Glomerular visceral epithelial cell (primary cell): ENCODE measurements at regions not wholly inside any gene's neighbourhood (a gene's known extent, or its start where the extent isn't known, plus 50 kb on each side); places are given as distances from the start of the nearest gene placed in this dataset.

Experiments
- DNase-seq: peaks from one replicate; pipeline ENCODE4 v3.0.0-alpha.2; 2016; ENCODE audit errors: extremely low spot score

DNA sequence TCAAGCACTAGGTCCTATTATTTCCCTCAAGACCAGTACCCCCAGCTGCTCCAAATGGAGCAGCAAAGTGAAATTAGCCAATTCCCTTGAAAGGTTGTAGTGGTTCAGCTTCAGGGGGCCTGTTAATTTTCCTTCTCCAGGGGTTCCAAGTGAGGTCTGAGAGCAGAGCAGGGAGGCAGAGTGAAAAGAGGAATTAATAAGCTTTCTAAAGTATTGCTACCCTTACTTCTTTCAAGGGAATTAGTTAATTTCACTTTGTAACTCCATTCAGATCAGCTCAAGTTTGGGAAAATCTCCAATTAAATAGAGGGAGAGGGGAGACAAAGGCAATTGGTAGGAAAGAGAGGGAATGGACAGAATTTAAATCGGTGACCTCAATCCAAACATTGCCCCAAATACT, 78.7 kb upstream of the SLC7A11 start:
- DNase-seq: no peak

DNA sequence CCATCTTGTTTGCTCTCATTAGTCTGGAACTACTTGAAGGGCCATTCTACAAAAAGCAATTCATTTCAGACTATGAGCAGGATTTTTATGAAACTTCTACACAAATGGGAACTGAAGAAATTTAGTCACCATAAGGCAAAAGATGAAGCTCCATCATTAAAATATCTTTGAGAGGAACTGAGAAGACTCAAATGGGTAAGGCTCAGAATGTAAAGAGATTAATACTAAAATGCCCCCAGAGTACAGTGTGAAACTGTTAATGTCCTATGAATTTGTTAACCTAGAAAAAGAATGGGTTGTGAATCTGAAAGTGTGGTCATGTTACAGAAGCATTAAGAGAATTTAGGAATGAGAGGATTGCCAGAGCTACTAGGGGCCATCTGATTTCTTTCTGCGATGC, 77.9 kb upstream of the SLC7A11 start:
- DNase-seq: no peak

- DNase-seq: no peak
These were observed 75.1 kb upstream of the SLC7A11 start for GRCh38 chr4:138317175-138317748.

DNA sequence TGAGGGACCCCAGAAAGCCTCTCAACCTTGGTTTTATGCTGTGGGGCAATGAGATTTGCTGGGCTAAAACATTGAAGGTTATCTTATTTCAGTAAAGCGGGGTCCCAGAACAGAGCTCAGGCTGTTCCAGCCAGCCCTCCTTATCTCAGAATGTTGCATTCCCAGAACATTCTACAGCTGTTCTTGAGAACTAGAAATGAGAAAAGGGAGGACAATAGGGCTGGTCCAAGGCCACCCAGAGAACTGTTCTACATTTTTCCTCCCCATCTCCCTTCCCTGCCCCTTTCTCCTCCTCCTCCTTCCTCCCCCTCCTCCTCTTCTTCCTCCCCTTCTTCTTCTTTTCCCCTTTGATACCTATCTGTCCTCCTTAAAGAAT, 70.4 kb upstream of the SLC7A11 start:
- no peak for DNase-seq

DNA sequence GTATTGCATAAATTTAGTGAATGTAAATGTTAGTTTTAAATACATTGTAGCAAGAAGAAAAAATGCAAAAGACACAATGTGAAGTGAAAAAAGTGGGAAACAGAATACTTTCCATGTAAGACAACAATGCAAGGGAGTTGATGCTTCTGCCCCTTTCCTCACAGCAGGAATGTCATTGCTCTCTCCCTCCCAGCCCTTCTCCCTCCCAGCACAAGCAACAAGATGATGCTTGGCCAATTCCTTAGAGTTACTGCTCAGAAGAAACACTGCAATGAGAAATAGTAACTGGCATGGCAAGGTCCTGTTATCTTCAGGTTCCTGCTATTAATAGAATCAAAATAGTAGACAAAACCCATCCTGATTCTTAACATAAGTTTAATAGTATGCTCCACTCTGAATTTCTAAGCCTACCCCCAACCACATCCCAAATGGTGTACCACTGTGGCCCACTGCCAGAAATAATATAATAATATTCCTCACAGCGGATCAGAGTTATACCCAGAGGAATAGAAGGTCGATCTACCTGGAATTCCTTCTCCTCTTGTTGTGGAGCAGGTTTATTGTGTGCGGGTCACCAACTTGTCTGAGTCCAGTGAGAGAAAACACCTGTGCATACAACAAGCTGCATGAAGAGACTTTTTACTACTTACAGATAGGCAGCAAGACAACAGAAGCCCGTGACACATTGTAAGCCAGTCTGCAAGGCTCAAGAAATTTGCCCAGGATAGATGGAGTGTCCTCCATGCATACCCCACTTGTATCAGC, 69.8 kb upstream of the SLC7A11 start:
- DNase-seq: no peak

DNA sequence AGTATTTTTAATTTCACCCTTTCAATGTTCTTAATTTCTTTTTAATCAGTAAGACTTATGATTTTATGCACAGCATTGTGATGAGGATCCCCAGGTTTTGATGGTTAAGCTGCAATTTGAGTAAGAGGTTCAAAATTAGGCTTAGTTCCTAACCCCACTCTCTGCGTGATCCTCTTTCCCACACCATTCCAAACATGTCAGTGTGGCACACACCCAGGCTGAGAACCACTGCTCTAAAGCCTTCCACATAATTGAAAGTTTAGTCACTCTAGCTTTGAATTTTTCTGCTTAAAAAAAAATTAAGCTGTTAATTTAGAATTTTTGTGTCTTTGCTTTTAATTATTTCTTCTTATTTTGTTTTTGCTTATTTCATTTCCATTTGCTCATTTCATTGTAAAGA, 68.8 kb upstream of the SLC7A11 start:
- DNase-seq: no peak

GRCh38 chr4:138310498-138310897, 68.3 kb upstream of the SLC7A11 start:
- no peak for DNase-seq

DNA sequence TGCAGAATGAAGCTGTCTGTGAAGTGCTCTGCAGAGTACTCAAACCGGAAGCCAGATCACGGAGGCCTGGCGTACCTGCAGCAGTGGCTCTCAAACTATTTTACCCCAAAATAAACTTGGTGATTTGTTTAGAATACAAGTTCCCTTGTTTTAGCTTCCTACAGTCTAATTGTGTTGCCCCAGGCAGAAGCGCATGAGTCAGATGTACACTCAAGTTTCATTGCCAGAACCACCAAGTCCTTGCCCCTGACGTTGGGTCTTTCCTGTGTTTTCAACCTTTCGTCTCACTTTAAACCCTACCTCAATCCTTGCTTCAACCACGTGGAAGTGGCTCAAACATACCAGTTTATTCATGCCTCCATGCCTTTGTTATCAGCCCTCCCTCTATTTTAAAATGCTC, 66.2 kb upstream of the SLC7A11 start:
- no peak for DNase-seq

- no peak for DNase-seq
These were observed 65.2 kb upstream of the SLC7A11 start for GRCh38 chr4:138307319-138307718.

DNA sequence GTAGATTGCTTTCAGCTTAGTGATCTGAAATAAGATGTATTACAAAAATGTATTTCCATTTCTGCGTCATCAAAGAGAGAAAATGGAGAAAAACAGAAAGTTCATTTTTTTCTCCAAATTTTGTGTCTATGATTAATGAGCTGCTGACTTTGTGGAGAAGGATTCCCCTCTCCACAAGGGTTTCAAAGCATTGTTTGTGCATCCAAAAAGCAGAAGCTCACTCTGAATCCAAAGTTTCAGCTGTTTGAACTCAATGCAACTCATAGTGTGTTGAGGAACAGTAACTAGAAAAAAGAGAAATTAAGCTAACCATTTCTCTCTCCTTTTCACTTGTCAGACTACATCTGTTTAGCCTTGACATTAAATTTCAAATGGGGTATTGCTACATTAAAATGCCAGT, 62.9 kb upstream of the SLC7A11 start:
- no peak for DNase-seq

DNA sequence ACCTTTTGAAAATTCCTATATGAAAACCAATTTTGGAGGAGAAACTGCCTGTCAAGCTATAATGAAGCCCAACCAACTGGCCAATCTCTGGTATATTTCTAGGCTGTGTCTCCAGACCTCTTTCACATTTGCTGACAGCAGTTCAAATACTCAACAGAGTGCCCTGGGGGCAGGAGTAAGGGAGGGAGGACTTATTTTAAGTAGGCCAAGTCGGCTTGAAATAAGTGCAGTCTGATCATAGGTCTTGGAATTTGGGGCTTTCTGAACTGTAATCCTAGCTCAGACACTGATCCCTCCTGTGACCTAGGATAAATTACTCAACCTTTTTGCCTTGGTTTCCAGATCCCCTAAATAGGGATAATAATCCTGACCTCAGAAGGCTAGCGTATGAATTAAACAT, 59.4 kb upstream of the SLC7A11 start:
- DNase-seq: no peak

GRCh38 chr4:138300616-138301015, 58.5 kb upstream of the SLC7A11 start:
- no peak for DNase-seq

DNA sequence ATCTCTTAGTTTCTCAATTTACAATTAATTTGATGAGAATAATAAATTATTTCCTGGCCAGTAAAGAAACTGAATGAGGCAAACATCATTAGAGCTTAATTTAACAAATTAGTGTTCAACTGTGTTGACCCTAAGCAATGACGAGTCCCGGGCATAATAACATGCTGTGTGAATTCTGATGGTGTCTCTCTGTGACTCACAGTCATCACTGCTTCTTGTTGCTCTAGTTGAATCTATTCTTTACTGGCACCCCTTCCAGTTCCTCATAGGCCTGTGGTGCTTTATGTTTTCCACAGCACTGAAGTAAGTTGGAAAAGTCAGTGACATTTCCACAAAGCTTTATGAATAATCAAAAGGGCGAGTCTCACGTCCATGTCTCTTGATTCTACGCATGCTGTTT, 57.7 kb upstream of the SLC7A11 start:
- DNase-seq: no peak

GRCh38 chr4:138298866-138299265, 56.7 kb upstream of the SLC7A11 start:
- DNase-seq: no peak

DNA sequence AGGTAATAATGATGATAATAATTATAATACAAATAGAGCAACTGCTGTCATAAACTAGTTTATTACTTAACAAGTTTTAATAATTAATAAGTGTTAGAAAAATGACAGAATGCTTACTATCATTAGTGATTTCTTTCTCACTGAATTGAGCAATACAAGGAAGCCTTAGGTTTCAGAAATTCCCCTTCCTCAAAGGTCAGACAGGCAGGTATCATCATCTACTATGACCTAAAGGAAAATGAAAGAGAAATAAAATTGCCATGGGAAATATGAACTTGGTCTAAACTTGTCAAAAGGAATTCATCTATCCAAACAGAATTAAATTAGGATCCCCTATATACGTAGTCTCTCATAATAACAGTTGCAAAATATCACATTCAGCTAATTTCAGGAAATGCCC, 56.3 kb upstream of the SLC7A11 start:
- no peak for DNase-seq

GRCh38 chr4:138297743-138298405, 55.7 kb upstream of the SLC7A11 start:
- no peak for DNase-seq

DNA sequence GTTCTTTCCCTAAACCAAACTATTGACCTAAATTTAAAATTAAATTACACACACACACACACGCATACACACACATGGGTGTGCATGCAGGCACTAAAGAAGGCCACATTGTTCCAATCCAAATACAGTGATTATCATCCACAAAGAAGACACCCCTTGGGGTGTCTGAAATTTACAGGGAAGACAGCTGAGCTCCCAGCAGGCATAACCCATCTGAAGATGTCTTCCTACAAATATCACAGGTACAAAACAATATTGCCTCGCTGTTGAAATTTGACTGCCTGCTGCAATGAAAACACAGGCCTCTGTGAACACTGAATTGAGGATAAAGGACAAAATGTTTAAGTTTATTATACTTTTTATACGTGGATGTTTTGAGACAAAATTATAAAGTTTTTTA, 50.2 kb upstream of the SLC7A11 start:
- no peak for DNase-seq
